Activated naive CD8-positive, alpha-beta T cell treated with anti-CD3 and anti-CD28 coated beads for 36 hours (primary cell): ENCODE measurements at regions not wholly inside any gene's neighbourhood (a gene's known extent, or its start where the extent isn't known, plus 50 kb on each side); places are given as distances from the start of the nearest gene placed in this dataset.

Experiments
- DNase-seq: peaks from one replicate; pipeline ENCODE4 v3.0.0; 2021
- H3K27ac Mint-ChIP-seq: one replicate; pipeline ENCODE4 v1.8.0; 2022; ENCODE audit warnings: mild to moderate bottlenecking, moderate library complexity, mixed read lengths
- H3K27me3 Mint-ChIP-seq: one replicate; pipeline ENCODE4 v1.8.0; 2022; ENCODE audit warnings: mild to moderate bottlenecking, mixed read lengths
- H3K36me3 Mint-ChIP-seq: one replicate; pipeline ENCODE4 v1.8.0; 2021; ENCODE audit warnings: mild to moderate bottlenecking, mixed read lengths
- H3K4me1 Mint-ChIP-seq: one replicate; pipeline ENCODE4 v1.8.0; 2021; ENCODE audit warnings: mixed read lengths
- H3K4me3 Mint-ChIP-seq: one replicate; pipeline ENCODE4 v1.8.0; 2022; ENCODE audit warnings: mild to moderate bottlenecking, moderate library complexity, mixed read lengths
- H3K9me3 Mint-ChIP-seq: one replicate; pipeline ENCODE4 v1.8.0; 2022; ENCODE audit warnings: mixed read lengths

DNA sequence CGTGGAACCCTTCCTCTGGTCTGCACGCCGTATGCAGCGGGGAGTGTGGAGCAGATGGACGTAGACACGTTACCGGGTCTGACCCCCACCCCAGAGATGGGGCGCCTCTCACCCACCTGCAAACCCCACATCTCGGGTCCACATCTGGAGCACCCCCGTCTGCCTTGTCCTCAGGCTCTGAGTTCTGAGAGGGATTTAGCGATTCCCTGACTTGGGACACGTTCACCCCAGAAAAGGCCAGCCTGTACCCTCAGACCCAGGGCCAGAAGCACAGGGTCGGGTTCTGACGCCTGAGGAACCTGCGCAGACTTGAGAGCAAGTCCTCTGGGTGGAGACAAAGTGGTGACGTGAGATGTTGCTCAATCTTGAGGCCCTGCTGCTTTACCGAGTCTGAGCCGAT lies 1138.5 kb downstream of the BRD1 start:
- Mint-ChIP-seq H3K27ac (no peak overlapping the region), H3K9me3 (no peaks in the 10 kb centered on the region), H3K4me1 (no peaks in the 10 kb centered on the region), H3K4me3 (no peak overlapping the region), H3K36me3 (no peaks in the 10 kb centered on the region), H3K27me3 (no peaks in the 10 kb centered on the region)
- DNase-seq: no peak

DNA sequence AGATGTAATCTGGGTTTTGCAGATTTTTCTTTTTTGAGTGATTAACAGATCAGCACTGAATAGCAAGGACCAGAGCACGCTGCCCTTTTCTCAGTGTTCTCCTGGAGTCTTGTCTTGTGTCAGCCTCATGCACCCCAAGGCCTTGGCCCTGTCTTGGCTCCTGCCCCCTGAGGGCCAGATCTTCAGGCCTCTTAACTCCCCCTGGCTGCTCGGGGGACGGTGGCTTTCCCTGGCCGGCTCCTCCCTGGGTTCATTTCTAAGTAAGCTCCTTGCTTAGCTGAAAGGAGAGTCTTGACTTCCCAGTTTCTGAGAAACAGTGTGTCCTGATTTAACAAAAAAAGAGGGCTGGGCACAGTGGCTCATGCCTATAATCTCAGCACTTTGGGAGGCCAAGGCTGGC lies 1139.3 kb downstream of the BRD1 start:
- H3K9me3 Mint-ChIP-seq: no peaks in the 10 kb centered on the region
- no peaks in the 10 kb centered on the region for H3K27me3 Mint-ChIP-seq
- no peak for DNase-seq
- no peaks in the 10 kb centered on the region for H3K36me3 Mint-ChIP-seq
- no peak overlapping the region for H3K27ac Mint-ChIP-seq
- no peaks in the 10 kb centered on the region for H3K4me1 Mint-ChIP-seq
- no peak overlapping the region for H3K4me3 Mint-ChIP-seq

DNA sequence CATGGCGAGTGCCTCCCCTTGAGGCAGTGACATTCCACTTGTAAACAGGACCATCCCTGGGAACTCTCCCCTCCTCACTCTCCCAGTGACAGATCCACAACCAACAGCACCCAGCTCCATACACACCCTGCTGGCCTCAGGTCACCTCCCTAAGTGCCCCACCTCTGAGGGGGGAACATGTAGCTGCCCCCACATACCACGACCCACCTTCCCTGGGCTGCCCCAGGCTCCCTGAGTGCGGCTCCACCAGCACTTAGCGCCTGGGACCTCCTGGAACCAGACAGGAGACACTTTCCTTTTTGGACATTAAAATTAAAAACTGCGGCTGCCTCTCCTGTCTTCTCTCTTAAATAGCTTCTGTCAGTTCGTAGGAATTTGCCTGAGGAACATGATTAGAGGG lies 1140.1 kb downstream of the BRD1 start:
- no peak for DNase-seq
- no peaks in the 10 kb centered on the region for H3K27me3 Mint-ChIP-seq
- no peaks in the 10 kb centered on the region for H3K4me1 Mint-ChIP-seq
- no peak overlapping the region for H3K4me3 Mint-ChIP-seq
- no peaks in the 10 kb centered on the region for H3K9me3 Mint-ChIP-seq
- H3K27ac Mint-ChIP-seq: no peak overlapping the region
- no peaks in the 10 kb centered on the region for H3K36me3 Mint-ChIP-seq

DNA sequence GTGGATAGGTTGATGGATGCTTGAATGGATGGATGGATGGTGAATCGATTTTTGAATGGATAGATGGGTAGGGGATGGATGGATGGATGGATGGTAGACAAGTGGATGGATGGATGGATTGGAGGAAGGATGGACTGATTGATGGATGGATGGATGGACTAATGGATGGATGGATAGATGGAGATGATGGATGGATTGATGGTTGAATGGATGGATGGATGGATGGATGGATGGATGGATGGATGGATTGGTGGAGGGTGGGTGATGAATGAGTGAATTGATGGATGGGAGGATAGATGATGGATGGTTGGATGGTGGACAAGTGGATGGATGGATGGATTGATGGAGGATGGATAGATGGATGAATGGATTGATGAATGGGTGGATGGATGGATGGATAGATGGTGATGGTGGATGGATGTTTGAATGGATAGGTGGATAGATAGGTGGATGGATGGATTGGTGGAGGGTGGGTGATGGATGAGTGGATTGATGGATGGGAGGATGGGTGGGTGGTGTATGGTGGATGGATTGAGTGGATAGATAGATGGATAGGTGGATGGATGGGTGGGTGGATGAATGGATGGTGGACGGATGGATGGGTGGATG lies 1140.9 kb downstream of the BRD1 start:
- H3K27ac Mint-ChIP-seq: no peak overlapping the region

DNA sequence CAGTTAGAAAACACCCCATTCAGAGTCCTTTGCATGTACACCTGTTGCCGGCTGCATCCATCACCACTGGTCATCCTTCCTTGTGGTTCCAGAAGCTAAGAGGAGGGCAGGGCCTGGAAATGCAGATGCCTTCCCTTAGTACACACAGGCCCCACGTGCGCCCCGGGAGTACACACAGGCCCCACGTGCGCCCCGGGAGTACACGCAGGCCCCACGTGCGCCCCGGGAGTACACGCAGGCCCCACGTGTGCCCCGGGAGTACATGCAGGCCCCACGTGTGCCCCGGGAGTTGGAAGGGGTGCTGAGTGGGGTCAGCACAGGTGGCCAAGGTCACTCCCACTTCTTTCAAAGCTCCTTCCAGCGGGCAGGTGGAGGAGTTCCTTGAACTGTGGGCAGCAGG lies 1141.9 kb downstream of the BRD1 start:
- no peaks in the 10 kb centered on the region for H3K36me3 Mint-ChIP-seq
- no peaks in the 10 kb centered on the region for H3K27me3 Mint-ChIP-seq
- no peaks in the 10 kb centered on the region for H3K4me1 Mint-ChIP-seq
- DNase-seq: no peak
- no peak overlapping the region for H3K4me3 Mint-ChIP-seq
- no peak overlapping the region for H3K27ac Mint-ChIP-seq
- H3K9me3 Mint-ChIP-seq: no peaks in the 10 kb centered on the region

More for the DNA sequence above, 1140.9 kb downstream of the BRD1 start:
- no peaks in the 10 kb centered on the region for H3K4me1 Mint-ChIP-seq
- H3K36me3 Mint-ChIP-seq: no peaks in the 10 kb centered on the region
- no peak overlapping the region for H3K4me3 Mint-ChIP-seq
- DNase-seq: no peak
- H3K27me3 Mint-ChIP-seq: no peaks in the 10 kb centered on the region
- H3K9me3 Mint-ChIP-seq: no peaks in the 10 kb centered on the region

DNA sequence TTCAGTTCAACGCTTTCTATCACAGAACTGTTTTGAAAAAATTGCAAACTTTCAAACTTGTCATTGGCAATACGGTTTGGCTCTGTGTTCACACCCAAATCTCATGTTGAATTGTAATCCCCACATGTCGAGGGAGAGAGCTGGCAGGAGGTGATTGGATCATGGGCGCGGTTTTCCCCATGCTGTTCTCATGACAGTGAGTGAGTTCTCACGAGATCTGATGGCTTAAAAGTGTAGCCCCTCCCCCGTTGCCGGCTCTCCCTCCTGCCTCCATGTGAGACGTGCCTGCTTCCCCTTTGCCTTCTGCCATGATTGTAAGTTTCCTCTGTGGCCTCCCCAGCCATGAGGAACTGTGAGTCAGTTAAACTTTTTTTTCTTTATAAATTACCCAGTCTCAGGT lies 1144.0 kb downstream of the BRD1 start:
- no peaks in the 10 kb centered on the region for H3K9me3 Mint-ChIP-seq
- no peak for DNase-seq
- H3K4me3 Mint-ChIP-seq: no peak overlapping the region
- H3K27me3 Mint-ChIP-seq: no peaks in the 10 kb centered on the region
- no peaks in the 10 kb centered on the region for H3K36me3 Mint-ChIP-seq
- no peak overlapping the region for H3K27ac Mint-ChIP-seq
- H3K4me1 Mint-ChIP-seq: no peaks in the 10 kb centered on the region

DNA sequence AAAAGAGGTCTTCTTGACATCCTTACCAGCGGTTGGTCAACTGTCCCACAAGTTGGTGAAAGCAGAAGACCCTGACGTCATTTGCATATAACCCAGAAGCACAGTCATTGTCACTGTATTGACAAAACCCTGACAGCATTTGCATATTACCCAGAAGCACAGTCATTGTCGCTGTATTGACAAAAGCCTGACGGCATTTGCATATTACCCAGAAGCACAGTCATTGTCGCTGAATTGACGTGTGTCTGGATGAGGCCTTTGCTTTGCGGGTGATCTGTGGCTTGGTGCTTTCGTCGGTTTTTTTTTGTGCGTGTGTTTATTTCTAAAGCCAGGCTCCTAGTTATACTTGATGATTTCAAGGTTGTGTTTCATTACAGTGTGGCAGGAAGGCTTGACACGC lies 1145.2 kb downstream of the BRD1 start:
- Mint-ChIP-seq H3K27me3 (no peaks in the 10 kb centered on the region), H3K9me3 (no peaks in the 10 kb centered on the region), H3K4me3 (no peak overlapping the region), H3K36me3 (no peaks in the 10 kb centered on the region), H3K4me1 (no peaks in the 10 kb centered on the region), H3K27ac (no peak overlapping the region)
- DNase-seq: no peak

DNA sequence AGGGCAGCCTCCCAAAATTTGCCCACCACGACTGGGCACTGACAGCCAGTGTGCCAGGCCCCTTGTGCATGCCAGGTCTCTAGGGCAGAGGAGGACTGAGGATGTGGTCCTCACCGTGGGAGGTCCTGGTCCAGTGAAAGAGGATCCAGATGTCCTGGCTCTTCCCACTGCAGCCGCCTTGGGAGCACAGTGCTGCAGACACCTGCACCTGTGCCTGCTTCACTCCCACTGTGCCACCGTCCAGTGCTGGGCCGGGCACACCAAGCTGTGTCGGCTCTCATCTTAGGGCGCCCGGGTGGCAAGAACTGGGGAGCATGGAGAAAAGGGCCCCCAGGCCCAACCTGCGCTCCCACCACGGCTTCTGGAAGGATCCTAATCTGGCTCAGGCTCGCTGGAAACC lies 1147.1 kb downstream of the BRD1 start:
- no peaks in the 10 kb centered on the region for H3K36me3 Mint-ChIP-seq
- DNase-seq: no peak
- no peaks in the 10 kb centered on the region for H3K4me1 Mint-ChIP-seq
- no peak overlapping the region for H3K4me3 Mint-ChIP-seq
- H3K27ac Mint-ChIP-seq: no peak overlapping the region
- H3K9me3 Mint-ChIP-seq: no peaks in the 10 kb centered on the region
- no peaks in the 10 kb centered on the region for H3K27me3 Mint-ChIP-seq

DNA sequence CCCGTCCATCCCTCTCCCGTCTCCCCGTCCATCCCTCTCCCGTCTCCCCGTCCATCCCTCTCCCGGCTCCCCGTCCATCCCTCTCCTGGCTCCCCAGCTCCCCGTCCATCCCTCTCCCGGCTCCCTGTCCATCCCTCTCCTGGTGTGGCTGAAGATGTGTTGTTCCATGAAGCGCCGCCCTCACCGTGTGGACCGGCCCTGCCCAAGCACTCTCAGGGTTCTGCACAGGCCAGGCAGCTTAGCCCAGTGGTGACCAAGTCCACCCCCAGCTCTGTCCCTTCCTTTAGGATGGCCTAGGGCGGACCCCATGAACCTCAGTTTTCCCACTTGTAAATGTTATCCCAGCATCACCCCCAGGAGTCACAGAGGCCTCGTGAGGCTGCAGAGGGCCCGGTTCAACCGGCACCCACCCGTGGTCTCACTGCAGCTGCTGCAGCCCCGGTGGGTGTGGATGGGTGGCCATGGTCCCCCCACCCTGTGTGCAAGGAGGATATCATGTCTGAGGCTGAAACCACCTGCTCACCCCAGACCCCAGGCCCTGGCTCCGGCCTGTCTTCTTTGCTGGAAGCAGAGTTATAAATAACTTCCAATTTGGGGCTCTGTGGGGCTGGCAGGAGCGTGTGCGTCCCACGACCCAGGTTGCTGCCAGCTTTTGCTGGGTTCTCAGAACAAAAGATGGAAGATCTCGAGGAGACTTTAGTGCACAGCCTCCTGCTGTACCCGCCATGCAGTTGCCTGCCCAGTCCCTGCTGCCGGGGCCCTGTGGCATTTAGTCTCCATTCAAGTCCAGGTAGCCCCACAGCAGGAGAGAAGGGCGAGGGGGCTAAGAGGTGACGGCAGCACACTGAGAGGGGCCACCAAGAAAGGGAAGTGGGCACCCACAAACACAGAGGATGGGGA lies 1147.8 kb downstream of the BRD1 start:
- no peak for DNase-seq
- Mint-ChIP-seq H3K4me3 (no peak overlapping the region), H3K27ac (no peak overlapping the region), H3K27me3 (no peaks in the 10 kb centered on the region), H3K36me3 (no peaks in the 10 kb centered on the region), H3K9me3 (no peaks in the 10 kb centered on the region), H3K4me1 (no peaks in the 10 kb centered on the region)

DNA sequence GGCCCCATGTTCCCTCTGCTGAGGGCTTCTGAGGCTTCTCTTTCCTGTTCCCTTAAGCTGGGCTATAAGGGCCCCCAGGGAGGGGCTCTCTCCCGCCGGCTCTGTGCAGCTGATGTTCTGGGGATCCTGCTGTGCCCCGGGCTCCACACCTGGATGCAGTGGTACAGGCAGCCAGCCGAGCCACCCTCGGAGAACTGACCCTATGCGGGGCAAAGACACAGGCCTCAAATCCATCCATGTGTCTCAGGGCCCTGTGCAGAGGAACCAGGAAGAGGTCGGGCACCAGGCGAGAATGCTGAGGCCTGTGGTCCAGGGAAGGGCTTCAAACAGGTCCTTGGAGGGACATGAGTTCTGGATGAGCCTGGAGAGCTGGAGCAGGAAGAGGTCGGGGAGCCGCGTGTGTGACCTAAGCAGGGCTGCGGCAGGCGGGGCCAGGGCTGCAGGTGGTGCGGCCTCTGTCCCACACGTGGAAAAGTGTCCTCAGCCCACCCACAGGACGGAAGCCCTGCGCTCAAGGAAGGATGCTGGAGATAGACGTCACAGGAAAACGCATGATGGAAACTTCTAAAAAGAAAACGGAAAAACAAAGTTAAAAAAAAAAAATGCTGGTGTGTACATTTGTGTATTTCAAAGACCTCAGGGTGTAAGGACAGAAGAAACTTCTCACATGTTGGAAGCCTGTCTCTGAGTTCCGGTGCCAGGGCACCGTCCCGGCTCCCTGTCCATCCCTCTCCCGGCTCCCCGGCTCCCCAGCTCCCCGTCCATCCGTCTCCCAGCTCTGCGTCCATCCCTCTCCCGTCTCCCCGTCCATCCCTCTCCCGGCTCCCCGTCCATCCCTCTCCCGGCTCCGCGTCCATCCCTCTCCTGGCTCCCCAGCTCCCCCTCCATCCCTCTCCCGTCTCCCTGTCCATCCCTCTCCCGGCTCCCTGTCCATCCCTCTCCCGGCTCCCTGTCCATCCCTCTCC lies 1149.2 kb downstream of the BRD1 start:
- Mint-ChIP-seq H3K27me3 (no peaks in the 10 kb centered on the region), H3K4me1 (no peaks in the 10 kb centered on the region), H3K4me3 (no peak overlapping the region), H3K36me3 (no peaks in the 10 kb centered on the region), H3K9me3 (no peaks in the 10 kb centered on the region), H3K27ac (no peak overlapping the region)
- DNase-seq: no peak

DNA sequence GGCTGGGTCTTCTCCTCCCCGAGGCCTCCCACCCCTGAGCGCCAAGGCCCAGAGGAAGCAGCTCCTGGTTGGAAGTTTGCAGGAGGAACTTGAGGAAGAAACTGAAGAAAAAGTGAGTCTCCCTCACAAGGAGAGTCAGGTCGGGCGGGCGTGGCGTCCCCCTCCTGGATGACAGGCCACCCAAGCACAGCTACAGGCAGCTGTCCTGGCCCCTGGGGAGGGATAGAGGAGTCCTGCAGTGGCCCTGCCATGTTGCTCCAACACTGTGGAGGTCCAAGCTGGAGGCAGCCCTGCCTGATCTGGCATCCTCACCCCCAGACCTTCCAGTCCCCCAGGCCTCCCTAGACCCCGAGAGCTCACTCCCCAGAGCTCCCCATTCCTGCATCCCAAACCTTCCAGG lies 1150.1 kb downstream of the BRD1 start:
- no peaks in the 10 kb centered on the region for H3K36me3 Mint-ChIP-seq
- no peaks in the 10 kb centered on the region for H3K4me1 Mint-ChIP-seq
- H3K4me3 Mint-ChIP-seq: no peak overlapping the region
- H3K27me3 Mint-ChIP-seq: no peaks in the 10 kb centered on the region
- peaks cover 1% of the 10 kb centered on the region for H3K9me3 Mint-ChIP-seq
- no peak overlapping the region for H3K27ac Mint-ChIP-seq
- DNase-seq: no peak

DNA sequence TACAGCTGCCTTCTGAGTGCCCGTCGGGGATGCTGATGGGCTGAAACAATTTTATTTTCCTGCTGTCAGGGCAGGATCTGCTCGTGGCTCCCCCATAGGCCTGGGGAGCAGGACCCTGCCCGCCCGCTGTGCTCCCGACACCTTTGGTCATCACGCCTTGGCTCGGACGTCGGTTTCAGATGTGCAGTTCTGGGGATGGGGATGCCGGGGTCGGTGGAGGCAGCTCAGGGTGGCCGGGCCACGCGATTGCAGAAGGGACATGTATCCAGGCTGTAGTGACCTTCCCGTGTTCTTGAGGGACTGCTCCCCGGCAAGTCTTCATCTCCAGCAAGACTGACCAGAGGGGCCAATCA lies 1150.5 kb downstream of the BRD1 start:
- Mint-ChIP-seq H3K27ac (no peak overlapping the region), H3K4me1 (no peaks in the 10 kb centered on the region), H3K9me3 (peaks cover 4% of the 10 kb centered on the region), H3K36me3 (no peaks in the 10 kb centered on the region), H3K4me3 (no peak overlapping the region), H3K27me3 (no peaks in the 10 kb centered on the region)
- no peak for DNase-seq

DNA sequence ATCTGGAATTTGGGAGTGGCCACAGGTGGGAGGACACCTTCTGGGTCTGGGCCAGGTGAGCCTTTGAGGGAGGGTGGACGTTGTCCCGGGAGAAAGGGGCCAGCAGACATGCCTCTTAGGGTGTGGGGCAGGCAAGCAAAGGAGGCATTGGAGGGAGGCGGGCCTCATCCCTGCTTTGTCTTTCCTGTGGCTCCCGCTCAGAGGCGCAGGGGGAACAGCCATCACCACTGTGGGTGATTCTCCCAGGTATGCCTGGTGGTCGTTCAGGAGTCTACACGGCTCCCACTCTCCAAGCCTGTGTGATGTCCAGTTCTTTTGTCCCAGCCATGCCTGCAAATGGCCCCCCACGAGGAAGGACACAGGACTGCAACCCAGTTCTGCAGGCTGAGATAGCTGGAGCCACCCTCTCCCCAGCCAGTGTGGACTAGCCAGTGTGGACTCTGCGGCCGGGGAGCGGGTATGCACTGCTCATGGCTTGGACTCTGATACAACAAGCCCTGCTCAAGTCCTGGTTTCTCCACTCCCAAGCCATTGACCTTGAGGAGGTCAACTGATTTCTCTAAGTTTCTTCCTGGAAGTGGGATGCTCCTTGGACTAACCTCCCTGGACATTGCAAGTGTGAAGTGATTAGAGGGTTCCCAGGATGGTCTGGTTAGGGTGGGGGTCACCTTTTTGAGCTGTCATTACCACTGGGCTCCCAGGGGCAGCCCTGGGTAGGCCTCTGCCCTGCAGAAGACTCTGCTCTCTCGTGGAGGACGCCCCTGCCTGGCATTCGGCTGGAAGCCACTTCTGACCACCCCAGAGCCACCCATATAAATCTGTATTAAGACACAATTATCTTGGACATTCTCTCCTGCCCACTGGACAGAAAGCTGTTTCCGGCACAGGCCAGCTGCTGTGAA lies 1151.2 kb downstream of the BRD1 start:
- DNase-seq: no peak
- Mint-ChIP-seq H3K4me3 (no peak overlapping the region), H3K27me3 (no peaks in the 10 kb centered on the region), H3K4me1 (no peaks in the 10 kb centered on the region), H3K27ac (no peak overlapping the region), H3K36me3 (no peaks in the 10 kb centered on the region), H3K9me3 (peaks cover 6% of the 10 kb centered on the region)

DNA sequence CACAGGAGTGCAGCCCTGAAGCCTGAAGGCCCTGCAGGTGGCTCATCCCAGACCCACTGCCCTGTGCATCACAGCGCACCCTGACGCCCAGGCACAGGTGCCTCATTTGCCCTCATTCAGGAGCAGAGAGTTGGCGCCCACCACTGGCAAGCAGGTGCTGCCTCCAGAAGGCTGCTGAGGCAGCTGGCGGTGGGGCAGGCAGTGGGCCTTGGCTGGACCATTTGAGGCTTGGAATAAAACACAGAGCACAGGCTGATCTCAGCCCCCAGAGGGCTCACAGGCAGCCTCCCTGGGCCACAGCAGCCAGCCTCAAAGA lies 1151.9 kb downstream of the BRD1 start:
- no peaks in the 10 kb centered on the region for H3K27me3 Mint-ChIP-seq
- H3K9me3 Mint-ChIP-seq: peaks cover 6% of the 10 kb centered on the region
- no peak for DNase-seq
- peak overlapping the region; percentile 20 for H3K27ac Mint-ChIP-seq
- H3K36me3 Mint-ChIP-seq: no peaks in the 10 kb centered on the region
- no peaks in the 10 kb centered on the region for H3K4me1 Mint-ChIP-seq
- H3K4me3 Mint-ChIP-seq: no peak overlapping the region
